ENCODE measurements at regions not wholly inside any gene's neighbourhood (a gene's known extent, or its start where the extent isn't known, plus 50 kb on each side); places are given as distances from the start of the nearest gene placed in this dataset.

DNA sequence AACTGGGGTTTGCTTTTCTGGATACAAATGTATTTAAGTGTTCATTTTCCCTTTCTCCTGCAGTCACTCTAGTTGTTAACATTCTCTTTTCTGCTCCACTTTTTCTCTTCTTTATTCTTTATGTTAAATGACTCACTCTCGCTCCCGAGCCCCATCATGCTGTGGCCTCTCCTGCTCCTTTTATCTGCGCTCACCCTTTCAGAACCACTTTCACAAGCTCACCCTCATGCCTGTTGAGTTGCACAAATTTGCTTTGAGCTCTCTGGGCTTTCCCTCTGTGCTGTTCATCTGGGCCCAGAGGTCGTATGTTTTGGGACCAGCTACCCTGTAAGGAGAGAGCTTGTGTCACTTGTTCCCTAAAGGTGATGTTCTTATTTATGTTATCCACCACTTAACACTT is 98.1 kb upstream of the ASCC3 start:
- Mint-ChIP-seq H3K9me3 (ENCODE audit: unreplicated experiment) (no peaks in the 10 kb centered on the region), H3K4me3 (ENCODE audit: unreplicated experiment) (no peak overlapping the region), H3K4me1 (ENCODE audit: low read depth, unreplicated experiment) (no peaks in the 10 kb centered on the region), H3K36me3 (ENCODE audit: insufficient read depth, unreplicated experiment) (no peaks in the 10 kb centered on the region), H3K27me3 (ENCODE audit: insufficient read depth, unreplicated experiment) (no peaks in the 10 kb centered on the region), H3K27ac (ENCODE audit: unreplicated experiment) (no peak overlapping the region)
- no peaks in the 10 kb centered on the region for H3K9me3 ChIP-seq
- POLR2A ChIA-PET = no interaction called here
- no peaks in the 10 kb centered on the region for H3K4me1 ChIP-seq
- H3K36me3 ChIP-seq (ENCODE audit: control insufficient read depth, insufficient read depth, low read length) = no peaks in the 10 kb centered on the region
- H3K4me3 ChIP-seq (ENCODE audit: low read depth, low read length) = no peak overlapping the region
- no peaks in the 10 kb centered on the region for H3K27me3 ChIP-seq (replicated peaks; ENCODE audit: control insufficient read depth, insufficient read depth, low read length)
- BruUV-seq (replicated peaks) = no TSS peak
- intact Hi-C loops (cut with micrococcal nuclease; ENCODE audit: unreplicated experiment) = no loop called here
- CTCF ChIA-PET = no interaction called here
- DNase-seq = no peak
- TF ChIP-seq, protein P1, sequence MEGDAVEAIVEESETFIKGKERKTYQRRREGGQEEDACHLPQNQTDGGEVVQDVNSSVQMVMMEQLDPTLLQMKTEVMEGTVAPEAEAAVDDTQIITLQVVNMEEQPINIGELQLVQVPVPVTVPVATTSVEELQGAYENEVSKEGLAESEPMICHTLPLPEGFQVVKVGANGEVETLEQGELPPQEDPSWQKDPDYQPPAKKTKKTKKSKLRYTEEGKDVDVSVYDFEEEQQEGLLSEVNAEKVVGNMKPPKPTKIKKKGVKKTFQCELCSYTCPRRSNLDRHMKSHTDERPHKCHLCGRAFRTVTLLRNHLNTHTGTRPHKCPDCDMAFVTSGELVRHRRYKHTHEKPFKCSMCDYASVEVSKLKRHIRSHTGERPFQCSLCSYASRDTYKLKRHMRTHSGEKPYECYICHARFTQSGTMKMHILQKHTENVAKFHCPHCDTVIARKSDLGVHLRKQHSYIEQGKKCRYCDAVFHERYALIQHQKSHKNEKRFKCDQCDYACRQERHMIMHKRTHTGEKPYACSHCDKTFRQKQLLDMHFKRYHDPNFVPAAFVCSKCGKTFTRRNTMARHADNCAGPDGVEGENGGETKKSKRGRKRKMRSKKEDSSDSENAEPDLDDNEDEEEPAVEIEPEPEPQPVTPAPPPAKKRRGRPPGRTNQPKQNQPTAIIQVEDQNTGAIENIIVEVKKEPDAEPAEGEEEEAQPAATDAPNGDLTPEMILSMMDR (IDR thresholded peaks at IDR 0.05; ENCODE audit: insufficient read depth in 1 of 2, low read depth in 1 of 2, low read length in 1 of 2, severe bottlenecking in 1 of 2, unreplicated experiment in 1 of 2) = no peak

DNA sequence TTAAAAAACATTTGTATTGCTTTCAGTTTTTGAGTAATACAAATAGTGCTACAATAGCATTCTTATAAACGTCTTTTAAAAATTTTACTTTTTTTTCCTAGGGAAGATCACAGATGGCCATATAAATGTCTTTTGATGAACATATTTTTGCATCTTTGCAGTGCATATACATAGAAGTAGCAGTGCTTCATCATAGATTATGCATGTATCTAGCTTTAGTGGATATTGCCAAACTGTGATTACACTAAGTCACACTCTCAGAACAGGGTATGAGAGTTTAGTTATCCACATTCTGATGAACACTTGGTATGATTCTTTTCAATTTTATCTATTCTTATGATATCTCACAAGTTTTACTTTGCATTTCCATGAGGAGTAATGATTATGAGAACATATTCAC is 99.8 kb upstream of the ASCC3 start:
- Mint-ChIP-seq H3K4me3 (ENCODE audit: unreplicated experiment) (no peak overlapping the region), H3K36me3 (ENCODE audit: insufficient read depth, unreplicated experiment) (no peaks in the 10 kb centered on the region), H3K9me3 (ENCODE audit: unreplicated experiment) (no peaks in the 10 kb centered on the region), H3K27me3 (ENCODE audit: insufficient read depth, unreplicated experiment) (no peaks in the 10 kb centered on the region), H3K4me1 (ENCODE audit: low read depth, unreplicated experiment) (no peaks in the 10 kb centered on the region), H3K27ac (ENCODE audit: unreplicated experiment) (no peak overlapping the region)
- ChIA-PET CTCF (no interaction called here), POLR2A (no interaction called here)
- H3K4me1 ChIP-seq = no peaks in the 10 kb centered on the region
- no peaks in the 10 kb centered on the region for H3K27me3 ChIP-seq (replicated peaks; ENCODE audit: control insufficient read depth, insufficient read depth, low read length)
- no peak overlapping the region for H3K4me3 ChIP-seq (ENCODE audit: low read depth, low read length)
- no TSS peak for BruUV-seq (replicated peaks)
- no peaks in the 10 kb centered on the region for H3K36me3 ChIP-seq (ENCODE audit: control insufficient read depth, insufficient read depth, low read length)
- TF ChIP-seq, protein P1 (IDR thresholded peaks at IDR 0.05; ENCODE audit: insufficient read depth in 1 of 2, low read depth in 1 of 2, low read length in 1 of 2, severe bottlenecking in 1 of 2, unreplicated experiment in 1 of 2) = no peak
- DNase-seq = no peak
- no peaks in the 10 kb centered on the region for H3K9me3 ChIP-seq
- intact Hi-C loops (cut with micrococcal nuclease; ENCODE audit: unreplicated experiment) = no loop called here

GRCh38 chr6:100986921-100987320 is 105.8 kb upstream of the ASCC3 start:
- Histone ChIP-seq H3K4me3 (ENCODE audit: low read depth, low read length) (no peak overlapping the region), H3K36me3 (ENCODE audit: control insufficient read depth, insufficient read depth, low read length) (no peaks in the 10 kb centered on the region), H3K27me3 (replicated peaks; ENCODE audit: control insufficient read depth, insufficient read depth, low read length) (no peaks in the 10 kb centered on the region), H3K9me3 (no peaks in the 10 kb centered on the region), H3K4me1 (no peaks in the 10 kb centered on the region)
- intact Hi-C loops (cut with micrococcal nuclease; ENCODE audit: unreplicated experiment) = no loop called here
- H3K27ac Mint-ChIP-seq (ENCODE audit: unreplicated experiment) = no peak overlapping the region
- CTCF ChIA-PET = no interaction called here
- no peak for DNase-seq
- POLR2A ChIA-PET = no interaction called here
- H3K36me3 Mint-ChIP-seq (ENCODE audit: insufficient read depth, unreplicated experiment) = no peaks in the 10 kb centered on the region
- no peaks in the 10 kb centered on the region for H3K9me3 Mint-ChIP-seq (ENCODE audit: unreplicated experiment)
- no TSS peak for BruUV-seq (replicated peaks)
- H3K4me3 Mint-ChIP-seq (ENCODE audit: unreplicated experiment) = no peak overlapping the region
- TF ChIP-seq, protein P1 (IDR thresholded peaks at IDR 0.05; ENCODE audit: insufficient read depth in 1 of 2, low read depth in 1 of 2, low read length in 1 of 2, severe bottlenecking in 1 of 2, unreplicated experiment in 1 of 2) = no peak
- peaks cover 3% of the 10 kb centered on the region for H3K27me3 Mint-ChIP-seq (ENCODE audit: insufficient read depth, unreplicated experiment)
- no peaks in the 10 kb centered on the region for H3K4me1 Mint-ChIP-seq (ENCODE audit: low read depth, unreplicated experiment)

All from Caco-2 (cell line).